GM12865 (cell line): ENCODE measurements at regions not wholly inside any gene's neighbourhood (a gene's known extent, or its start where the extent isn't known, plus 50 kb on each side); places are given as distances from the start of the nearest gene placed in this dataset.
"Not testable (repeated sequence)": the region's sequence is repeated elsewhere in the genome, so short reads cannot be mapped to it uniquely, and the experiment has no call there.

ENCODE experiments used
- DNase-seq: peaks from one replicate; pipeline ENCODE4 v3.0.0; 2010; ENCODE audit warnings: low read depth
- H3K4me3 ChIP-seq: 2 replicates; pipeline ENCODE4 v1.5.1; 2011; ENCODE audit warnings: mild to moderate bottlenecking, low read depth, low read length, control low read depth
- TF ChIP-seq, protein P1 (sequence below): IDR thresholded peaks from 2 replicates; pipeline ENCODE4 v1.5.1; 2011; ENCODE audit warnings: low read length, control low read depth, low read depth, inconsistent platforms; ENCODE audit not compliant: insufficient read depth; ENCODE audit errors: missing control alignments

DNA sequence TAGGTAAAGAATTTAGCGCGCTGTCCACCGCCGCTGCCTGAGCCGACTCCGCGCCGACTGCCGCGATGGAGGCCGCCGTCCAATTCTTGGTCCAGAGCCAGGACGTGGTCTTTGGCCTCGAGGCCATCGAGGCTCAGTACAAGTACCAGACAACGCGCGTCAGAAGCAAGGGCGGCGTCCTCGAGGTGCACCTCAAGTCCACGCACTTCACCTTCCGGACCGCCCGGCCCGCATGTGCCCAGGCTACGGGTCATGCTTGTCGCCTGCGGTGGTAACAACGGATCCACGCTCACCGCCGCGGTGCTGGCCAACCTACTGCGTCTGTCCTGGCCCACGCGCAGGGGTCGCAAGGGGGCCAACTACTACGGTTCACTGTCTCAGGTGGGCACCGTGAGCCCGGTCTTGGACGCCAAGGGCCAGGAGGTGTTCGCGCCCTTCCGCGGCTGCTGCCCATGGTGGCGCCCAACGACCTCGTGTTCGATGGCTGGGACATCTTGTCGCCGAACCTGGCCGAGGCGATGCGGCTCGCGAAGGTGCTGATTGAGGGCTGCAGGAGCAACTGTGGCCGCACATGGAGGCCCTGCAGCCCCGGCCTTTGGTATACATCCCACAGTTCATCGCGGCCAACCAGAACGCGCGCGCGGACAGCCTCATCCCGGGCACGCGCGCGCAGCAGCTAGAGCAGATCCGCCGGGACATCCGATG lies 128.0 kb downstream of the ANAPC4 start:
- TF ChIP-seq, protein P1, sequence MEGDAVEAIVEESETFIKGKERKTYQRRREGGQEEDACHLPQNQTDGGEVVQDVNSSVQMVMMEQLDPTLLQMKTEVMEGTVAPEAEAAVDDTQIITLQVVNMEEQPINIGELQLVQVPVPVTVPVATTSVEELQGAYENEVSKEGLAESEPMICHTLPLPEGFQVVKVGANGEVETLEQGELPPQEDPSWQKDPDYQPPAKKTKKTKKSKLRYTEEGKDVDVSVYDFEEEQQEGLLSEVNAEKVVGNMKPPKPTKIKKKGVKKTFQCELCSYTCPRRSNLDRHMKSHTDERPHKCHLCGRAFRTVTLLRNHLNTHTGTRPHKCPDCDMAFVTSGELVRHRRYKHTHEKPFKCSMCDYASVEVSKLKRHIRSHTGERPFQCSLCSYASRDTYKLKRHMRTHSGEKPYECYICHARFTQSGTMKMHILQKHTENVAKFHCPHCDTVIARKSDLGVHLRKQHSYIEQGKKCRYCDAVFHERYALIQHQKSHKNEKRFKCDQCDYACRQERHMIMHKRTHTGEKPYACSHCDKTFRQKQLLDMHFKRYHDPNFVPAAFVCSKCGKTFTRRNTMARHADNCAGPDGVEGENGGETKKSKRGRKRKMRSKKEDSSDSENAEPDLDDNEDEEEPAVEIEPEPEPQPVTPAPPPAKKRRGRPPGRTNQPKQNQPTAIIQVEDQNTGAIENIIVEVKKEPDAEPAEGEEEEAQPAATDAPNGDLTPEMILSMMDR: no peak
- no peak for DNase-seq
- H3K4me3 ChIP-seq: no peak overlapping the region

DNA sequence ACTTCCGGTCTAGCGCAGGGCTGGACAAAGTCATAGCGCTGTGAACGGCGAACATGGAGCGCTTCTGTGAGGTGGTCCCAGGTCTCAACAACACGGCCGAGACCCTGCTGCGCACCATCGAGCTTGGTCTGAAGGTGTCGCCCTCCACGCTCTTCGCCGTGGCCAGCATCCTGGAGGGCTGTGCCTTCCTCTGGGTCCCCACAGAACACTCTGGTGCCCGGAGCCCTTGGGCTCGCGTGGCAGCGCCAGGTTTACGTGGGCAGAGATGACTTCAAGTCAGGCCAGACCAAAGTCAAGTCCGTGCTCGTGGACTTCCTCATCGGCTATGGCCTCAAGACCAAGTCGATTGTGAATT lies 128.6 kb downstream of the ANAPC4 start:
- DNase-seq: no peak
- TF ChIP-seq, protein P1: no peak
- no peak overlapping the region for H3K4me3 ChIP-seq

DNA sequence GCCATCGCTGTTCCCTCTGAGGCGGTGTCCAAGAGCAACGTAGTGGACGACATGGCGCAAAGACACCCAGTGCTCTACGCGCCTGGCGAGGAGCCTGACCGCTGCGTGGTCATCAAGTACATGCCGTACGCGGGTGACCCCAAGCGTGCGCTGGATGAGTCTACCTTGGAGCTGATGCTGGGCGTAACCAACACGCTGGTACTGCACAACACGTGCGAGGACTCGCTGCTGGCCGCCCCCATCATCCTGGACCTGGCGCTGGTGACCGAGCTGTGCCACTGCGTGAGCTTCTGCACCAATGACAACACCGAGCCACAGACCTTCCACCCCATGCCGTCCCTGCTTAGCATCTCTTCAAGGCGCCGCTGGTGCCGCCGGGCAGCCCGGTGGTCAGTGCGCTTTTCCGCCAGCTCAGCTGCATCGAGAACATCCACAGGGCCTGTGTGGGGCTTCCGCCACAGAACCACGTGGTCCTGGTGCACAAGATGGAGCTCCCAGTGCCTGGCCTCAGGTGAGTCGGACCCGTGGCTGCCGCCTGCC lies 129.0 kb downstream of the ANAPC4 start:
- TF ChIP-seq, protein P1: no peak
- H3K4me3 ChIP-seq: no peak overlapping the region

GRCh38 chr4:25509646-25510045 lies 132.6 kb downstream of the ANAPC4 start:
- TF ChIP-seq, protein P1: no peak

More for the DNA sequence above, 129.0 kb downstream of the ANAPC4 start:
- no peak for DNase-seq

DNA sequence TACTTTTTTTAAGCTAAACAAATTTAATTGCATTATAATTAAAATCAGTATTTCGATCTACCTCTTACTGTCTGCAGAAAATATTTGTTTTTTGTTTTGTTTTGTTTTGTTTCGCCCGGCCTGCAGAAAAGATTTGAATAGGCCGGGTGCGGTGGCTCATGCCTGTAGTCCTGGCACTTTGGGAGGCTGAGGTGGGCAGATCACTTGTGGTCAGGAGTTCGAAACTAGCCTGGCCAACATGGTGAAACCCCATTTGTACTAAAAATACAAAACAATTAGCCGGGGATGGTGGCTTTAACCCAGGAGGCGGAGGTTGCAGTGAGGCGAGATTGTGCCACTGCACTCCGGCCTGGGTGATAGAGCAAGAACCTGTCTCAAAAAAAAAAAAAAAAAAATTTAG lies 134.8 kb downstream of the ANAPC4 start:
- not testable (repeated sequence) for DNase-seq, H3K4me3 ChIP-seq

More at GRCh38 chr4:25509646-25510045, 132.6 kb downstream of the ANAPC4 start:
- no peak overlapping the region for H3K4me3 ChIP-seq
- DNase-seq: no peak

DNA sequence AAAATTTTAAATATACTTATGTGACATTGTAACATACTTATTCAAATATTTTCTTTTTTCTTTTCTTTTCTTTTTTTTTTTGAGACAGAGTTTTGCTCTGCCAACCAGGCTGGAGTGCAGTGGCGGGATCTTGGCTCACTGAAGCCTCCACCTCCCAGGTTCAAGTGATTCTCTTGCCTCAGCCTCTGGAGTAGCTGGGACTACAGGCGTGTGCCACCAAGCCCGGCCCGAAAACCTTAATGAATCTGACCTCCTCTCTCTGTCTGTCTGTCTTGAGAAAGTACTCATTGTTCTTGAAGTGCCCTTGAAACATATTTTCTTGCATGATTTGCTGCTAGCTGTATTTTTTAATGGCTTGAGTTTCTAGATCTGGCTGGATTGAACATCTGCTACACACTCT lies 136.8 kb downstream of the ANAPC4 start:
- no peak overlapping the region for H3K4me3 ChIP-seq
- TF ChIP-seq, protein P1: no peak
- DNase-seq: no peak

GRCh38 chr4:25523405-25523804 lies 132.2 kb upstream of the SLC34A2 start:
- TF ChIP-seq, protein P1: no peak
- no peak for DNase-seq
- no peak overlapping the region for H3K4me3 ChIP-seq
